GM12878 (cell line): ENCODE measurements at regions not wholly inside any gene's neighbourhood (a gene's known extent, or its start where the extent isn't known, plus 50 kb on each side); places are given as distances from the start of the nearest gene placed in this dataset.

Source experiments
- ATAC-seq: fragments of 200-7000 bp; cut with Tn5 transposase; 3 replicates; pipeline ENCODE4 v1.9.1; 2020; ENCODE audit warnings: mild to moderate bottlenecking, moderate library complexity
- BruUV-seq: library from RNA; stranded (reverse); fragments of 400-500 nt; replicated peaks from 2 replicates; lab custom pipeline; 2021; lab: Mats Ljungman, UMichigan
- CTCF ChIA-PET: fragments of 300-600 bp; sonication (Branson Sonifier 250); formaldehyde crosslinking; extraction: SDS; loops from one replicate; lab custom pipeline; 2021; ENCODE audit warnings: inconsistent platforms; lab: Yijun Ruan, JAX
- POLR2A ChIA-PET: fragments of 350-600 bp; formaldehyde crosslinking; extraction: SDS; loops from one replicate; lab custom pipeline; 2021; ENCODE audit warnings: inconsistent platforms; lab: Charles Lee
- RAD21 ChIA-PET: fragments of 300-600 bp; sonication (Branson Sonifier 250); formaldehyde crosslinking; loops from one replicate; lab custom pipeline; 2023; ENCODE audit warnings: antibody characterized with exemption; ENCODE audit not compliant: unreplicated experiment; lab: Charles Lee
- SMC1A ChIA-PET: fragments of 300-600 bp; sonication (Branson Sonifier 250); formaldehyde crosslinking; loops from one replicate; lab custom pipeline; 2023; ENCODE audit not compliant: unreplicated experiment, uncharacterized antibody; lab: Charles Lee
- DNase-seq: peaks from one replicate; pipeline ENCODE4 v3.0.0-alpha.2; 2011; ENCODE audit warnings: low read depth, low spot score
- FAIRE-seq: peaks from 3 replicates; lab custom pipeline; 2011; peaks lifted over from hg19 to GRCh38; lab: Jason Lieb, UNC
- H2AFZ ChIP-seq: 2 replicates; pipeline ENCODE4 v1.6.0; 2011; ENCODE audit warnings: low read depth, low read length, control low read depth; ENCODE audit not compliant: control insufficient read depth
- H3K27ac ChIP-seq: 2 replicates; pipeline ENCODE4 v1.5.1; 2011; ENCODE audit warnings: control low read depth; ENCODE audit not compliant: control insufficient read depth, insufficient read depth
- H3K27me3 ChIP-seq, 2 experiments: replicated peaks in 1 of 2; 2 replicates each; pipeline versions ENCODE4 v1.6.0 to v1.6.1; 2011; ENCODE audit warnings: low read length in 1 of 2; ENCODE audit not compliant: control insufficient read depth in 2 of 2, insufficient read depth in 2 of 2
- H3K36me3 ChIP-seq, 2 experiments: 2 replicates each; pipeline ENCODE4 v1.5.1; 2011; ENCODE audit warnings: low read length in 1 of 2; ENCODE audit not compliant: control insufficient read depth in 2 of 2, insufficient read depth in 2 of 2
- H3K4me1 ChIP-seq: 2 replicates; pipeline ENCODE4 v1.6.1; 2011; ENCODE audit warnings: mild to moderate bottlenecking, low read length, moderate library complexity, mixed read lengths; ENCODE audit not compliant: control insufficient read depth, insufficient read depth
- H3K4me2 ChIP-seq: 2 replicates; pipeline ENCODE4 v1.6.0; 2011; ENCODE audit warnings: control low read depth; ENCODE audit not compliant: control insufficient read depth, insufficient read depth
- H3K4me3 ChIP-seq: fragments of 200-600 bp; sonication (generic); 2 replicates; pipeline ENCODE4 v1.5.1; 2016
- H3K79me2 ChIP-seq: 2 replicates; pipeline ENCODE4 v1.6.0; 2011; ENCODE audit warnings: low read length; ENCODE audit not compliant: control insufficient read depth, insufficient read depth
- H3K9ac ChIP-seq: 2 replicates; pipeline ENCODE4 v1.8.0; 2011; ENCODE audit warnings: low read length, control low read depth, mixed read lengths; ENCODE audit not compliant: control insufficient read depth, insufficient read depth
- H3K9me3 ChIP-seq: replicated peaks from 3 replicates; pipeline ENCODE4 v1.5.1; 2011; ENCODE audit warnings: mild to moderate bottlenecking, low read length; ENCODE audit not compliant: control insufficient read depth, insufficient read depth
- H4K20me1 ChIP-seq: 2 replicates; pipeline ENCODE4 v1.6.0; 2011; ENCODE audit not compliant: control insufficient read depth, insufficient read depth
- CHD4 ChIP-seq: fragments of 200-600 bp; sonication (generic); IDR thresholded peaks from 2 replicates; pipeline ENCODE4 v1.6.1; 2016; ENCODE audit warnings: mild to moderate bottlenecking
- DPF2 ChIP-seq: fragments of 450-650 bp; IDR thresholded peaks from 2 replicates; pipeline ENCODE4 v1.6.1; 2017; ENCODE audit warnings: mild to moderate bottlenecking
- KLF5 ChIP-seq: fragments of 450-650 bp; IDR thresholded peaks from 2 replicates; pipeline ENCODE4 v1.6.1; 2014; ENCODE audit warnings: mild to moderate bottlenecking; ENCODE audit not compliant: partially characterized antibody
- PKNOX1 ChIP-seq: fragments of 450-650 bp; IDR thresholded peaks from 2 replicates; pipeline ENCODE4 v1.6.1; 2016; ENCODE audit warnings: mild to moderate bottlenecking
- POLR2AphosphoS2 ChIP-seq: IDR thresholded peaks from 2 replicates; pipeline ENCODE4 v1.6.1; 2011; ENCODE audit warnings: low read depth, mild to moderate bottlenecking, low read length, improper control_type of control experiment, moderate library complexity
- PRDM15 ChIP-seq: fragments of 450-650 bp; formaldehyde crosslinking; IDR thresholded peaks from 2 replicates; pipeline ENCODE4 v1.4.0; 2020; ENCODE audit warnings: mild to moderate bottlenecking, moderate library complexity
- SREBF2 ChIP-seq: IDR thresholded peaks from 2 replicates; pipeline ENCODE4 v1.6.1; 2012; ENCODE audit warnings: mild to moderate bottlenecking, low read length
- TCF3 ChIP-seq: IDR thresholded peaks from 2 replicates; pipeline ENCODE4 v1.6.1; 2012; ENCODE audit warnings: low read depth, mild to moderate bottlenecking, low read length, borderline replicate concordance; ENCODE audit not compliant: insufficient read depth
- ZNF207 ChIP-seq: fragments of 450-650 bp; IDR thresholded peaks from 2 replicates; pipeline ENCODE4 v1.6.1; 2014; ENCODE audit warnings: antibody characterized with exemption, mild to moderate bottlenecking, borderline replicate concordance
- WGBS: methylation state at CpG from one replicate; pipeline ENCODE4 v1.1.6; 2016; ENCODE audit warnings: low lambda C conversion rate; ENCODE audit not compliant: insufficient replicate concordance, insufficient coverage; ENCODE audit errors: missing lambda C conversion rate; 5-methylcytosine and 5-hydroxymethylcytosine counted together
- in situ Hi-C: fragments of 300-500 bp; cut with MboI; formaldehyde crosslinking; loops from 9 replicates; pipeline ENCODE4 v1.14.3; 2018; ENCODE audit warnings: mixed read lengths
- intact Hi-C: fragments of 100-400 bp; cut with micrococcal nuclease; formaldehyde crosslinking; loops from one replicate; pipeline ENCODE4 v1.14.2; 2022; ENCODE audit not compliant: unreplicated experiment
- TF ChIP-seq, protein P1 (sequence below): IDR thresholded peaks from 2 replicates; pipeline ENCODE4 v1.6.1; 2012; ENCODE audit warnings: improper control_type of control experiment, low read depth, low read length; ENCODE audit not compliant: insufficient replicate concordance
- TF ChIP-seq, protein P2 (sequence below): fragments of 450-650 bp; IDR thresholded peaks from 2 replicates; pipeline ENCODE4 v1.6.1; 2018; ENCODE audit warnings: mild to moderate bottlenecking, low read depth, moderate library complexity; ENCODE audit not compliant: partially characterized antibody

DNA sequence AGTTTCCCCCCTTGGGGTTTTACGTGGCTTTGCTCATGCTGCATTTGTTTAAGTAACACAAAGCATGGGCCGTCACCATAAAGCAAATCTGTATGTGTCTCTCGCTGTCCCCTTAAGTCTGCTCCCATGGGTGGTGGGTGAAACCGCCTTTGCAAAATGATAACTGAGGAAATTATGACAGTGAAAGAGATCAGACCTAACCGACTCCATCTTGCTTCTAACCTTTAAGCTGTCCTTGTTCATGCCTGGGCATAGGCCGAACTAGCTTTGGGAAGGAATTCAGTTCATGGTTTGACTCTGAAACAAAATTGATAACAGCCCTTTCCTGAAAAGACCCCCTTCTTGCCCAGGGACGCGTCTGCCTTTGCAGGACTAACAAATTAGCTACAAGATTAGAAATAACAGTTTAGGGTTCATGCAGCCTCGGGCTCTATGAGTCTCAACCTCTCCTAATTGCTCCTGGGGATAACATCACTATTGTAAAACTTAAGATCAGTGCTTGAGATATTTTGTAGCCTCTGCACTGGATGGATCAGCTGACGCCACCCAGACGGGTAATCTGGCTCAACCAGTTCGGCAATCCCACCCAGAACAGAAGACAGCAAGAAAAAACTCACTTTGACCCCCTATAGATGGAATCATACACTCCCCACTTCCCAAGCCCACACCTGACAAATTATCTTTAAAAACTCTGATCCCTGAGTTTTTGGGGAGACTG, 623.7 kb downstream of the TYW1 start:
- in situ Hi-C loops = no loop called here
- FAIRE-seq = no peak
- Histone ChIP-seq H3K36me3 (no peaks in the 10 kb centered on the region), H3K9ac (no peak overlapping the region), H3K4me1 (no peaks in the 10 kb centered on the region), H3K27me3 (no peaks in the 10 kb centered on the region), H3K4me2 (no peak overlapping the region), H4K20me1 (no peaks in the 10 kb centered on the region), H3K9me3 (no peaks in the 10 kb centered on the region), H2AFZ (no peak overlapping the region), H3K4me3 (no peak overlapping the region), H3K27ac (no peak overlapping the region), H3K79me2 (no peaks in the 10 kb centered on the region)
- intact Hi-C loops = loop anchor here (10.0 kb wide), 1 partner anchor 246 kb away; no protein-coding TSS in a partner anchor
- CTCF ChIA-PET = no interaction called here
- POLR2A ChIA-PET = no interaction called here
- 41% methylated on average over 12 of the region's 12 CpGs for WGBS
- no peak for DNase-seq
- RAD21 ChIA-PET = no interaction called here
- SMC1A ChIA-PET = no interaction called here
- ATAC-seq = no peak
- no TSS peak for BruUV-seq
- TF ChIP-seq POLR2AphosphoS2 = no peak
- TF ChIP-seq PKNOX1 = no peak
- TF ChIP-seq, protein P1, sequence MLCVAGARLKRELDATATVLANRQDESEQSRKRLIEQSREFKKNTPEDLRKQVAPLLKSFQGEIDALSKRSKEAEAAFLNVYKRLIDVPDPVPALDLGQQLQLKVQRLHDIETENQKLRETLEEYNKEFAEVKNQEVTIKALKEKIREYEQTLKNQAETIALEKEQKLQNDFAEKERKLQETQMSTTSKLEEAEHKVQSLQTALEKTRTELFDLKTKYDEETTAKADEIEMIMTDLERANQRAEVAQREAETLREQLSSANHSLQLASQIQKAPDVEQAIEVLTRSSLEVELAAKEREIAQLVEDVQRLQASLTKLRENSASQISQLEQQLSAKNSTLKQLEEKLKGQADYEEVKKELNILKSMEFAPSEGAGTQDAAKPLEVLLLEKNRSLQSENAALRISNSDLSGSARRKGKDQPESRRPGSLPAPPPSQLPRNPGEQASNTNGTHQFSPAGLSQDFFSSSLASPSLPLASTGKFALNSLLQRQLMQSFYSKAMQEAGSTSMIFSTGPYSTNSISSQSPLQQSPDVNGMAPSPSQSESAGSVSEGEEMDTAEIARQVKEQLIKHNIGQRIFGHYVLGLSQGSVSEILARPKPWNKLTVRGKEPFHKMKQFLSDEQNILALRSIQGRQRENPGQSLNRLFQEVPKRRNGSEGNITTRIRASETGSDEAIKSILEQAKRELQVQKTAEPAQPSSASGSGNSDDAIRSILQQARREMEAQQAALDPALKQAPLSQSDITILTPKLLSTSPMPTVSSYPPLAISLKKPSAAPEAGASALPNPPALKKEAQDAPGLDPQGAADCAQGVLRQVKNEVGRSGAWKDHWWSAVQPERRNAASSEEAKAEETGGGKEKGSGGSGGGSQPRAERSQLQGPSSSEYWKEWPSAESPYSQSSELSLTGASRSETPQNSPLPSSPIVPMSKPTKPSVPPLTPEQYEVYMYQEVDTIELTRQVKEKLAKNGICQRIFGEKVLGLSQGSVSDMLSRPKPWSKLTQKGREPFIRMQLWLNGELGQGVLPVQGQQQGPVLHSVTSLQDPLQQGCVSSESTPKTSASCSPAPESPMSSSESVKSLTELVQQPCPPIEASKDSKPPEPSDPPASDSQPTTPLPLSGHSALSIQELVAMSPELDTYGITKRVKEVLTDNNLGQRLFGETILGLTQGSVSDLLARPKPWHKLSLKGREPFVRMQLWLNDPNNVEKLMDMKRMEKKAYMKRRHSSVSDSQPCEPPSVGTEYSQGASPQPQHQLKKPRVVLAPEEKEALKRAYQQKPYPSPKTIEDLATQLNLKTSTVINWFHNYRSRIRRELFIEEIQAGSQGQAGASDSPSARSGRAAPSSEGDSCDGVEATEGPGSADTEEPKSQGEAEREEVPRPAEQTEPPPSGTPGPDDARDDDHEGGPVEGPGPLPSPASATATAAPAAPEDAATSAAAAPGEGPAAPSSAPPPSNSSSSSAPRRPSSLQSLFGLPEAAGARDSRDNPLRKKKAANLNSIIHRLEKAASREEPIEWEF = no peak
- no peak for TF ChIP-seq ZNF207
- no peak for TF ChIP-seq CHD4
- TF ChIP-seq SREBF2 = no peak
- TF ChIP-seq TCF3 = no peak
- TF ChIP-seq, protein P2, sequence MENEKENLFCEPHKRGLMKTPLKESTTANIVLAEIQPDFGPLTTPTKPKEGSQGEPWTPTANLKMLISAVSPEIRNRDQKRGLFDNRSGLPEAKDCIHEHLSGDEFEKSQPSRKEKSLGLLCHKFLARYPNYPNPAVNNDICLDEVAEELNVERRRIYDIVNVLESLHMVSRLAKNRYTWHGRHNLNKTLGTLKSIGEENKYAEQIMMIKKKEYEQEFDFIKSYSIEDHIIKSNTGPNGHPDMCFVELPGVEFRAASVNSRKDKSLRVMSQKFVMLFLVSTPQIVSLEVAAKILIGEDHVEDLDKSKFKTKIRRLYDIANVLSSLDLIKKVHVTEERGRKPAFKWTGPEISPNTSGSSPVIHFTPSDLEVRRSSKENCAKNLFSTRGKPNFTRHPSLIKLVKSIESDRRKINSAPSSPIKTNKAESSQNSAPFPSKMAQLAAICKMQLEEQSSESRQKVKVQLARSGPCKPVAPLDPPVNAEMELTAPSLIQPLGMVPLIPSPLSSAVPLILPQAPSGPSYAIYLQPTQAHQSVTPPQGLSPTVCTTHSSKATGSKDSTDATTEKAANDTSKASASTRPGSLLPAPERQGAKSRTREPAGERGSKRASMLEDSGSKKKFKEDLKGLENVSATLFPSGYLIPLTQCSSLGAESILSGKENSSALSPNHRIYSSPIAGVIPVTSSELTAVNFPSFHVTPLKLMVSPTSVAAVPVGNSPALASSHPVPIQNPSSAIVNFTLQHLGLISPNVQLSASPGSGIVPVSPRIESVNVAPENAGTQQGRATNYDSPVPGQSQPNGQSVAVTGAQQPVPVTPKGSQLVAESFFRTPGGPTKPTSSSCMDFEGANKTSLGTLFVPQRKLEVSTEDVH = no peak
- no peak for TF ChIP-seq PRDM15 (CRISPR knock-in tag)
- no peak for TF ChIP-seq DPF2
- TF ChIP-seq KLF5 = no peak
